ENCODE measurements at regions not wholly inside any gene's neighbourhood (a gene's known extent, or its start where the extent isn't known, plus 50 kb on each side); places are given as distances from the start of the nearest gene placed in this dataset.
A peak's percentile ranks its signal among the peaks of the same experiment; 100 is the strongest.

DNA sequence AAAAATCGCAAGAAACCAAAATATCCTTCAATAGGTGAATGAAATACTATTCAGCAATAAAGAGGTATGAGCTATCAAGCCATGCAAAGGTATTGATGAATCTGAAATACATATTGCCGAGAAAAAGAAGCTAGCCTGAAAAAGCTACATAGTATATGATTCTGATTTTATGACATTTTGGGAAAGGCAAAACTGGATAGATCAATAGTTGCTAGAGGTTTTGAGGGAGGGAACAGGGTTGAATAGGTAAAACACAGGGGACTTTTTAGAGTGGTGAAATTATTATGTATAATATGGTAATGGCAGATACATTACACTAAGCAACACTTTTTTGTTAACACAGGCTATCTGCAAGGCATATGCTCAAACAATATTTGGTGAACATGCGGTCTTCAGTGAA, 327.6 kb upstream of the ADAMTSL1 start:
- DNase-seq (ENCODE audit: low read depth in 2 of 2), result no peak

DNA sequence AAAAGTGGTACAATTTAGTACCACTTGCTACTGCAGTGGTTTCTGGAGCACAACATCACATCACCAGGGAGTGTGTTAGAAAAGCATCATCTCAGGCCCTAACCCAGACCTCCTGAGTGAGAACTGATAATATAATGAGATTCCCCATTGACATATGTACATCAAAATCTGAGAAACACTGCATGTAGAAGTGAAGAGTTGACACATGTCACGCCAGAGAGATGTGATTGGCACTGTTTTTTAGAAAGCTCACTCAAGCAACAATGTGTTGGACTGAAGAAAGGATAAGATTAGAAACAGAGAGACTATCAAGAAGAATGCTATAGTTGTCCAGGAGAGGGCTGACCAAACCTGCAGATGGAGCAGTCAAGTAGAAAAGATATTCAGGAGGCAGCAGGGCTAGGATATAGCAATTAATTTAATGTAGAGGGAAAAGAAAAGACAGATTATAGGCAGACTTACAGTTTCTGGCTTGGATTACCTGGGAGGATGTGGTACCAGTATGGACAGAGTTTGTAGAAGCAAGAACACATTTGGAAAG, 324.4 kb upstream of the ADAMTSL1 start:
- no peak for DNase-seq (ENCODE audit: low read depth in 2 of 2)

DNA sequence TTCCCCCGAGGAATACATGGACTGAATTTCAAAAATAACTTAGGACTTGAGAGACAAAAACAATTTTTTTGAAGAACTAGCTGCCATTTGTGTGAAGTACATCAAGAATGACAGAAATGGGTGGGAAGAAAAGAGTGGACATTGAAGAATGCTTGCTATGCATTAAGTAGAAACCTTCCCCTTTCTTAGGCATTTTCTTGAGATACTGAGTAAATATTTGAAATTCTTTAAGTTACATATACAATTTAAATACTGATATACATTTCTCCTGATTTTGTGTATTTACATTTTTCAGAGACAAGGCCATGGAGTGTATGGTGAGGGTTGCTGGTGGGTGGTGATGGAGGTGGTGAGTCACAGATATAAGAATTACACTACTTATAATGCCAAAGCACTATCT, 319.3 kb upstream of the ADAMTSL1 start:
- no peak for DNase-seq (ENCODE audit: low read depth in 2 of 2)

DNA sequence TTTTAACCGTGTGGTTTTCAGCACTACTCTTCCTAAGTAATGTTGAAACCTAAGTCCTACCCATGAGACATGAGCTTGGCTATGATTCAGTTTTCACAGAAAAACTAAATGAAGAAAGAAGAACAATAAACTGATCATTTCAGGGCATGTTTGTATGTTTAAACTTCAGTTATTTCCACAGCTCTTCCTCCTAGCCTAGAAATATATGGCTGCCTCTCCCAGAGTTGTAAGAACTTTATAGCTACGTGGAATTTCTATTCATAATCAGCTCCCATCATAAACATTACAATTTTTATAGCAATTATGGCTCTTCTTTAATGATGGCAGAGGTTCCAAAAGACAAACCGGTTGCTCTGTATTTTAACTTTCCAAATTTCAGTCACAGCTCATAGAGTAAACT, 314.7 kb upstream of the ADAMTSL1 start:
- DNase-seq (ENCODE audit: low read depth in 2 of 2), result no peak

DNA sequence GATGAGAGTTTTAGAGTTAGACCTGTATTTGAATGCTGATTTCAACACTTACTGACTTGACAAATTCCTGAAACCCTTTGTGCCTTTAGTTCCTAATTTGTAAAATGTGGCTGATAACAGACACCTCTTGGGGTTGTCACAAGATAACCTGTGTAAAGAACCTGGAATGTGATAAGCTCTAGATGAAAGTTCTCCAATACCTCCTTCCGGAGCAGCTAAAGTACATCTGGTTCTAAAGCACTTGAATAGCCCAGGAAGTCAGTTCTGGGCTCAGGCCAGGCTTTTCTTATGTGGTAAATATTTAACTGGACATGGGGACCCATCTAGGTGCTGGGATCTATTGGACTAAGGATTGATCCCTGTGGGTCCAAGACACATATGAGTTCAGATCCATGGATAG, 310.8 kb upstream of the ADAMTSL1 start:
- no peak for DNase-seq (ENCODE audit: low read depth in 2 of 2)

DNA sequence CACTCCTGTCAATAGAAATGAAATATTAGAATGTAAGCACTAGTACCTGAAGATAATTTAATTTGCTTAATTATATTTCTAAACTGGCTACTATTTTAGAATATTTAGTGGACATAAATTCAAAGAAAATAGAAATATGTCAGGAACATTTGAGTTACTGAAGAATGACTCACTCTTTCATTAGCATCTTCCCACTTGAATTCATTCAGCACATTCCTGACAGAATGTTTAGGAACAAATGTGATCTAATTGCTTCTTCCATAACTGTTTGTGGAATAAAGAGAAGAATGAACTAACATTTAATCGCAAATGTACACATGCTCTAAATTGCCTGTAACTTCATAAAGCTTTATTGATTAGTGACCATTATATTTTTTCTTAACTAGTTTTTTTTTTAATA, 306.2 kb upstream of the ADAMTSL1 start:
- DNase-seq (ENCODE audit: low read depth in 2 of 2), result no peak

DNA sequence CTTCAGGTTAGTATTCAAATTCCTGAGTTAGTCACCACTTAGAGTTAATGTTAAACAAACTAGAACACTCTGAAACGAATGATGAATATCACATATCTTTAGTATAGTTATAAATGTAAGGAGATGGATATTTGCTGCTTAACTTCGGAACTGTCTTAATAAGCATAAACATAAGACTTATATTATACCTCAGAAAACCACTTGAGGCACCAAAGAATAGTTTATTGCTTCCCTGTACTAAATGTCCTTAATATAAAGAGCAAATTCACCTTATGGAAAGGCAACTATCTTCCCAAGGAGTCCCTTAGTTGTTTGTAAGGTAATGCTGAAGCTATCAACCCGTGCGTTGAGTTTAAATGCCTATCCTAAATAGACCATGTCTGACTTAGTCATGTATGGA, 300.0 kb upstream of the ADAMTSL1 start:
- DNase-seq (ENCODE audit: low read depth in 2 of 2), result no peak

DNA sequence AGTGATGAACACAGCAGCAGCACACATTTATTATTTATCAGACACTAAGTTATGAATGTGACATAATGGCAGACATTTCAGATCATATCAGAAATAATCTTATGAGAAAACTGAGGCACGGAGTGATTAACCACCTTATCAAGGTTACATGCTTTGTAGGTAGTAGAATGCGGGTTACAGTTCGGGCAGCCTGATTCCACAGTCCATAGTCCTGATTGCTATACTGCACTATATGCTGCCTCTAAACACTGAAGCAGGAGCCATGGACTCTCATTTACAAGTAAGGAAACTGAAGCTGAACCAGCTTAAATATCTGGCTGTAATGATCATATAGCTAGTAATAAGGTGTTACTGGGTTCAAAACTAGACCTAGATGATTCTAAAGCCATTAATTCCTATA, 291.3 kb upstream of the ADAMTSL1 start:
- no peak for DNase-seq (ENCODE audit: low read depth in 2 of 2)

DNA sequence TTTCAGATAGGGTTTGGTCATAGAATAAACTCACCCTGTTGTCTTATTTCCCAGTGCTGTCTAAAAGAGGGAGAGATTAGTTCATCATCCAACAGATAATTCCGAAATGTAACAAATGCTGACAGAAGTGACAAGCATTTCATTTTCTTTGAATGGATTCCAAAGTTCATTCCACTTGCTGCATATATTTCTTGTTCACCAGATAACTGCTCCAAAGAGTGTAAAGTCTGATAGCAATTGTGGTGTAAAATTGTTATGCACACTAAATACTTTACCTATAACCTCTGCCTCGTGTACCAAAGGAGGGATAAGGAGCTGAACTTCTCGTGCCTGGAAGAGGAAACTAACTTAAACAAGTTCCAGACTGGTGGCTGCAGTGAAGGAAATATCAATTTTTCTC, 290.0 kb upstream of the ADAMTSL1 start:
- no peak for DNase-seq (ENCODE audit: low read depth in 2 of 2)

DNA sequence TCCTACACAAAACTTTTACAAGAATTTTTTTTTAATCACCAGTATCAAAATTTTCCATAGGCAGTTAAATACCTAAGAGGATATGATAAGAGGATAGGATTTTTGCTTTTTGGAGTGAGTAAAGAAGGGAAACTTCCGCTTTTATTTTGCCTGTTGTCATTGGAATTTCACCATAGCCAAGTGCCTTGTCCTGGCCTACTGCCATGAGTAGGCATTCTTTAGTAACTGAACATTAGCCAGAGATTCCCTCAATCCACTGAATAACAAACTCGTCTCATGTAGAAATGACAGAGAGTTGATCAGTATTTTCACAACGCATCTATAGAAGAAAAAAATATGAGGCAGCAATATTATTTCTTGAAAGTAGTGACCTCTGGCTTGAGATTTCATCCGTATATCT, 289.6 kb upstream of the ADAMTSL1 start:
- no peak for DNase-seq (ENCODE audit: low read depth in 2 of 2)

DNA sequence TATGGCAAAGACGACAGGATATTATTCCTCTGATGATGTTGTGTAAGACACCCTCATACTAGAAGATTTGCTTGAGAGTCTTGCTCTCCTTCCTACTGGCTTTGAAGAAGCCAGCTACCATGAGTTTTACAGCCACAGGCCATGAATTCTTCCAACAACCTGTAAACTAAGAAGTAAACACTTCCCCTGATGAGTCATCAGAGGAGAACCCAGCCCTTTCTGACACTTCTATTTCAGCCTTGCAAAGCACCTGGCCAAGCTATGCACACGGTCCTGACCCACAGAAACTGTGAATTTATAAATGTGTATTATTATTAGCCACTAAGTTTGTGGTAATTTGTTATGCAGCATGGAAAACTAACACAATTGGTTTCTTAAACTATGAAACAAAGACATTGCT, 288.8 kb upstream of the ADAMTSL1 start:
- no peak for DNase-seq (ENCODE audit: low read depth in 2 of 2)

DNA sequence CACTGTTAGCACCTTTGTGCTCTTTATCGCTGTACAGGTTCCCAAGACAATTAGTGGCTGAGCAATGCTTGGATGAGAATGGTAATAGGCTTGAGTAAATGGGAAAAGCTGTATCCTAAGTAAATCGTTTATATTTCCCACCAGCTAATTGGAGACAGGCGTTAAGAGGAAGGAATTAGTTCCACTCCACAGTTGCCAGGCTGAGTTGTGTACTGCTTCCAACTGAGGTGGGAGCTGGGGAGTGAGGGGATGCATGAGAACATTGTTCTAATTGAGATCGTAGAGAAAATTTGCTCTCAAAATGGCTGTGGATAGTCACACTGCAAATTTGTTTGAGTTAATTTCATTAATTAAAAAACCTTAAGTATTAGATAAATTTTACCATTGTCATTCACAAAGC, 285.0 kb upstream of the ADAMTSL1 start:
- no peak for DNase-seq (ENCODE audit: low read depth in 2 of 2)

DNA sequence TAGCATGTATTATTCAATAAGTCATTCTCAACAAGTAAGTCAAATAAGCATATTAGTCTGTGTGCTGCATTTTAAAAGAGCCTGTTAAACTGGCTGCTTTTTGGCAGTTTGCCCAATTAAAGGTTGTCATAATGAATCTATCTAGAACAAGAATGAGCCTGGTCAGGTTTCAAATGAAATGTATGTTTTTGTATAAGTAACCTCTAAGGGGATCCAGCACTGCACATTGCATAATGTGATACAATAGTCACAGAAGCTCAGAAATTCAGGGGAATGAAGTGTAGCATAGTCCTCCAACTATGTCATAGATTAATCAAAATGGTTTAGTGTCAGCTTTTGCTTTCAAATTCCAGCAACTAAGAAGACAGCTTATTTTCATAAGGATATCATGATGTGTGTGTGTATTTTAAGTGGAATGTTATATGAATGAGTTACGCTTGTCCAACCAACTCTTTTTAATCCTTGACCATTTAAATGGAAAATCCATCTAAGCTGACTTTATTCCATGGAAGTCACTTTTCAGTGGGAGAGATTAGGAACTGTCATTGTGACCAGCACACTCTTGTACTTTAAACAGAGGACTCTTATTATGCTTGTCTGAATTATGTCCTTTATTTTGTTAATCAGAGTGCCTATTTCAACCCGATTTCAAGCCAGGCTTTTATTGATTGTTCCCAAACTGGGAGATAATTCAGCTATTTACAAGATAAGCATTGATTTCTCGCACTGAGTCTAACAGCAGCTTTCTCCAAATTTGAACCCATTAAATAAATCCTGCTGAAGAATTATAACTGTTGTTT, 283.9 kb upstream of the ADAMTSL1 start:
- no peak for DNase-seq (ENCODE audit: low read depth in 2 of 2)

DNA sequence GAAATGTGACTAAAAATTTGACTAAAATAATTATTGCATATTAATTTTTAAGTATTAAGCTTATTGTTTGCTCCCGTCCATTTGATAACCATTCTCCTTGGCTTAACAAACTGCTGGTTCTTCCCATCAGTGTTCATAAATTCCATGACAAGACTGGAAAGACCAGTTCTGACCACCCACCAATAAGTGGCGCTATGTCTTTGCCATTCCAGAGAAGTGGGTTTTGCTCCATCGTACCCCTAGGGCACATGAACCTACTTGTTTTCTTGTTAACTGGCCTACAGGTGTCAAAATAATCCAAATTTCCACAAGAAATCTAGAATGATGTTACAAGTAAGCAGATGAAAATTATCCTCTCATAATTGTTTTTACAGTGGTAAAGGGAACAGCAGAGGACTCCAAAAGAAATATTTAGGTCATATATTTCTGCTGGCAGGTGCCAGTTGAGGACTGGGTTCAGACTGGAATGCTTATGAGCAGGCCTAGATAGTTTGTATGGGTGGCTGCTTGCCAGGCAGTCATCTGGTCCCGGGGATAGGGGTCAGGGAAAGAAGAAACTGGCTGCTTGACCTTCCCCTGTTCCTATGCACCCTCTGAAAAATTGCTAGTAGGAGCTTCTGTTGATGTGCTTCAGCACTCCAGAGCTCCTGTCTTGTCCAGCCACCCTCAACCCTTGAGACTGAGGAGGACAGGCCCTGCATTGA, 283.1 kb upstream of the ADAMTSL1 start:
- no peak for DNase-seq (ENCODE audit: low read depth in 2 of 2)

DNA sequence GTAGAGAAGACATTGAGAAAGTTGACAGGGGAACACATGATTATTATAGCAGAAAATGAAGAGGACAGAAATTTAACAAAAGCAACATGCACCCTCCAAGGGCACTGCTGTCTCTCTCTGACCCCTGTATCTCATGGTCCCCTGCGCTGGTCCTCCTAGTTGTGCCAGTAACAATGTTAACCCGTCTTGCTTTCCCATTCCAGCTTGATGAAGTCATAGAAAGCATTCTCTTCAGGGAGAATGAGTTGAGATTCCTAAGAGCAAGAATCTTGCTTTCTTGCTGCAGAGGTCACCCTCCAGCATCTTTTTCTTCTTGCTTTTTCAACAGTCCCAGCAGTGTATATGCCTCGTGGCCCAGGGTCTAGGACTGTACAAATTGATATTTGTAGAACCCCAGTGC, 279.6 kb upstream of the ADAMTSL1 start:
- DNase-seq (ENCODE audit: low read depth in 2 of 2), result no peak

DNA sequence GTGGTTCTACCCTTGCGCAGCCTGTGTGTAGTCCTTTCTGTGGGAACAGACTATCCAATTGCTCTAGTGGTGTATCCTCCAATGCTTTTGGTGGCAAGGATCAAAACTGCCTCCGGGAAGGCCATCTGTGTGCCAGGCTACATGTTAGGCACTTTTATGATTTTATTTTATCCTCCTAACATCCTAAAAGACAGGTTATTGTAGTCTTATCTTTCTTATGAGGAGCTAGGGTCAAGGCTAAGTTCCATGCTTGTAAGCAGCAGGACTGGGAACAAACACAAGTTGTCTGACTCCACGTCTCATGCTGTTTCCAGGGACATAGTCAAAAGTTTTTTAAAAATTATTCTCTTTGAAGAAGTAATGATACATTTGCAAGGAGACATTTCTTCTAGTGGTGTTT, 278.7 kb upstream of the ADAMTSL1 start:
- no peak for DNase-seq (ENCODE audit: low read depth in 2 of 2)

DNA sequence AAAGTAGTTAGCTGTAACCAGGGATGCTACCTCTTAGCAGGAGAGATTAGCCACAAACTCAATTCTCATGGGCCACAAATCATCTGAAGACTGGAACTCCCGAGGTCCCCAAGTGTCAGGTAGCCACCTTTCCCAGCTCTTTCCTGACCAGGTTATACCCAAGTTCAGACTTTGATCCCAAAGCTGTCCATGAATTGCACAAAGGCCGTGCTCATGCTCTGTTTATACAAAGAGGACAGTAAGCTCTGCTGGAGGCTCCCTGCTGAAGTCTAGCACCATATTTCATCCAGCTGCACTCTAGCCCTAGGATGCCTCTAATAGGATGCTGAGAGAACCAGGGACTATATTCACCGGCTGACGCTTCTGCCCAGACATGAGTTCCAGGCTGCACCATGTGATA, 271.0 kb upstream of the ADAMTSL1 start:
- DNase-seq (ENCODE audit: low read depth in 2 of 2), result no peak

DNA sequence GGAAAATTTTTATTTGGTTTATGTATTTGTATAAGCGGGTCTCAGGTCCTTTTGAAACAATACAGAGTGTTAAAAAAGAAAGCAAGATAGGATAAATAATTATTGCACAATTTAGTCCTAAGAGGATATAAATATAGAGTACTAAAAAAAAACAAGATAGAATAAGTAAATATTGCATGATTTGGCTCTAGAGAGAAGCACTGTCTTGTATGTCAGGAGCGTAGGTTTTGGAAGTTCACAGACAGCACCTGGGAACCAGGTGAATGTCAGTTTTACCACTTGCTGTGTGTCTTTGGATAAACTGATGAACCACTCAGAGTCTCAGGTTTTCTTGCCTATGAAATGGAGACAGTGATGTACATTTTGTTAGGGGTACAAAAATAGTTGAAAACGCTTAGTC, 266.2 kb upstream of the ADAMTSL1 start:
- no peak for DNase-seq (ENCODE audit: low read depth in 2 of 2)

DNA sequence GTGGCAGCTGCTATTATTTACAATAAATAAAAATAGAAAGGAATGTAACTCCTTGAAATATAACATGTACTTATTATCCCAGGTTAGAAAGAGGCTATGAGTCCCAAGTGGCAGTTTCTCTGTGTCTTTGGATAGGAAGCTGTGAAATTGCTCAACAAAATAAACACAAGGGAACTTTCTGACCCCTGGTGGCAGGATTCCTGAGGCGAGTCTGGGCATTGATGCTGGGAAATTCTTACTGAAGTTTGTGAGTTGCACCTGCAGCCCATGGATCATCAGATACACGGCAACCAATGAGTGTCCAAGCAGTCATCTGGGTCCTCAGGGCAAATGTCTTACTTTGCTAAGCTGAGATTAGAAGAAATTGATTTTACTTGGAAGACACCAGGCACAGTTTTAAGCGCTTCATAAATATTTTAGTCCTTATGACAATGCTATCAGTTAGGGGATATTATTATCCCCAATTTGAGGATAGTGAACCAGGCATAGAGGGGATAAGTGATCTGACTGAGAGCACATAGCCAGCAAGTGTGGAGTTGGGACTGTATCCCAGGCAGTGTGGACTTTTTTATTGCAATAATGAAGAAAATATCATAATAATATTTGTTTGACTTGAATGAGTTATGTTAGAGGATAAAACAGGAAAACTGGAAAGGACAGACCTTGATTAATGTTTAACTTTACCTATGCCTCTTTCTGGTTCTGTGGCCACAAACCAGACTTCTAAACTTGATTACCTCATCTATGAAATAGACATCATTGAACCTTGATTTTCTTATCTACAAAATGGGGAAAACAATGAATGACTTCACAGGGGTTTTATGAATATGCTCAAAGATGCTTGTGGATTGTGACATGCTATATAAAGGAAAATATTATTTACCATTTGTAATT, 265.5 kb upstream of the ADAMTSL1 start:
- peak in 1 of 2 experiments; percentile 6 for DNase-seq (ENCODE audit: low read depth in 2 of 2)

DNA sequence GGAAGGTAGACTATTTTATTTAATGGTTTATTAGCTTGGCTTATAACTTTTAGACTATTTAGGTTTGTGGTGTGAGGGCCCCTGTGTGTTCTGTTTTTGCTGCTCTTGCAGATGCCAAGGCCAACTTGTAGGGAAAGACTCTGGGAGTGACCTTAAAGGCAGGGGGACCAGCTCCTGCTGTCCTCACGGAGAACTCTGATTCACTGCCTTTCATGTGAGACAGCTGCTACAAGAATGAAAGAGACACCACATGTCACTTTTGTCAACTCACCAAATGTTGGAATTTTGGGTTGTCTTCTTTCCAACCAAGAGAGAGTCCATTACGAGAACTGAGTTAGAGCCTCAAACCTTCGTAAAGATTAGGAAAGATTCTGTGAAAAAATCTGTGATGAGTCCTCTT, 258.3 kb upstream of the ADAMTSL1 start:
- DNase-seq (ENCODE audit: low read depth in 2 of 2), result no peak

DNA sequence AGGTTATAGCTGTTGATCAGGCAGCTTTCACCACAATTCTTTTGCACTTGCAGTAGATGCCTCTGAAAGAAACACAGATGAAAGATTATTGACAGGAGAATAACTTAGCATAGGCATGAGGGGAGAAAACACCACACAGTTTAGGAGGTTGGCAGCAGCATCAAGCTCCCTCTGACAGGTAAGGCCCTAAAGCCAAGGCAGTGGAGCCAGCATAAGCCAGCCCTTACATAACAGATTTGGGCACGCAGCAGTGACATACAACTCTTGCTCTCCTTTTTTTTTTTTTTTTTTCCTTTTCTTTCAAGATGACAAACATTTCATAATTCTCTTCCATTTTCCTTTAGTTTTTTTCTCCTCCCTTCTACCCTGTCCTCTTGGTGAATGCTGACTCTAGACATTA, 257.6 kb upstream of the ADAMTSL1 start:
- no peak for DNase-seq (ENCODE audit: low read depth in 2 of 2)

DNA sequence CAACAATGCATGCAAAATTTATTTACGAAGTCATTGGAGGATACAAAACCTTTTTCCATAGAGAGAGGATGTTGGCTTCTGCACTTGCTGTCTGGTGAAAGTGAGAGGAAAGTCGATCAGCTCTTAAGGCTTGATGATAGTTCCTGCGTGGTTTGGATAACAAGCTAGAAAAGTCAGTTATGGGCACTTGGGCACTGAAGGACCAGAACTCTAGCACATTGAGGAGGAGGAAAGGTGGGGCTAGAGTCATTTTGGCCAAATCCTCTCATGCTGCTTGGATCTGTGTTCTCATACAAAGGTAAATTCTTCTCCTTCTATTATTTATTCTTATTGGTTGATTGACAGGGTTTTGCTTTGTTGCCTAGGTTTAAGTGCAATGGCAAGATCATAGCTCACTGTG, 245.9 kb upstream of the ADAMTSL1 start:
- no peak for DNase-seq (ENCODE audit: low read depth in 2 of 2)
